CD8-positive, alpha-beta memory T cell (primary cell): ENCODE measurements at regions not wholly inside any gene's neighbourhood (a gene's known extent, or its start where the extent isn't known, plus 50 kb on each side); places are given as distances from the start of the nearest gene placed in this dataset.
A peak's percentile ranks its signal among the peaks of the same experiment; 100 is the strongest.
"Not testable (repeated sequence)": the region's sequence is repeated elsewhere in the genome, so short reads cannot be mapped to it uniquely, and the experiment has no call there.

ENCODE experiments used
- CTCF ChIA-PET: fragments of 350-600 bp; sonication (Branson Sonifier 250); formaldehyde crosslinking; loops from one replicate; lab custom pipeline; 2021; ENCODE audit warnings: antibody characterized with exemption; lab: Charles Lee
- POLR2A ChIA-PET: fragments of 350-600 bp; sonication (Branson Sonifier 250); formaldehyde crosslinking; loops from one replicate; lab custom pipeline; 2021; ENCODE audit warnings: antibody characterized with exemption; lab: Charles Lee
- DNase-seq, 5 donors: peaks; one replicate each; pipeline versions ENCODE4 v3.0.0 to v3.0.0-alpha.2; 2020 to 2022; ENCODE audit warnings: mixed read lengths in 1 of 5
- H3K27ac ChIP-seq: one replicate; pipeline ENCODE4 v1.7.0; 2013; ENCODE audit warnings: low read depth, mild to moderate bottlenecking, low read length, moderate library complexity
- H3K27me3 ChIP-seq: 2 replicates; pipeline ENCODE4 v1.7.0; 2013; ENCODE audit warnings: low read length, mild to moderate bottlenecking; ENCODE audit not compliant: insufficient read depth, poor library complexity, severe bottlenecking
- H3K36me3 ChIP-seq: 2 replicates; pipeline ENCODE4 v1.7.0; 2013; ENCODE audit warnings: mild to moderate bottlenecking, low read length, moderate library complexity; ENCODE audit not compliant: insufficient read depth
- H3K4me1 ChIP-seq: 2 replicates; pipeline ENCODE4 v1.7.0; 2013; ENCODE audit warnings: mild to moderate bottlenecking, low read length, moderate library complexity; ENCODE audit not compliant: insufficient read depth
- H3K4me3 ChIP-seq: 2 replicates; pipeline ENCODE4 v1.7.0; 2013; ENCODE audit warnings: mild to moderate bottlenecking, low read length
- H3K9me3 ChIP-seq: 2 replicates; pipeline ENCODE4 v1.7.0; 2013; ENCODE audit warnings: mild to moderate bottlenecking, low read length
- H3K27ac Mint-ChIP-seq, 8 donors: one replicate each; pipeline ENCODE4 v1.8.0; 2020 to 2021; ENCODE audit warnings: mixed read lengths in 8 of 8, mild to moderate bottlenecking in 6 of 8, inconsistent platforms in 3 of 8, moderate library complexity in 3 of 8
- H3K27me3 Mint-ChIP-seq, 2 donors: one replicate each; pipeline ENCODE4 v1.8.0; 2020 to 2021; ENCODE audit warnings: mixed read lengths in 2 of 2, mild to moderate bottlenecking in 1 of 2, moderate library complexity in 1 of 2
- H3K36me3 Mint-ChIP-seq, 3 donors: one replicate each; pipeline ENCODE4 v1.8.0; 2020 to 2021; ENCODE audit warnings: mixed read lengths in 3 of 3, inconsistent platforms in 1 of 3, mild to moderate bottlenecking in 1 of 3
- H3K4me1 Mint-ChIP-seq, 3 donors: one replicate each; pipeline ENCODE4 v1.8.0; 2020 to 2021; ENCODE audit warnings: mixed read lengths in 3 of 3, inconsistent platforms in 1 of 3, mild to moderate bottlenecking in 1 of 3
- H3K4me3 Mint-ChIP-seq, 7 donors: one replicate each; pipeline ENCODE4 v1.8.0; 2020 to 2021; ENCODE audit warnings: mixed read lengths in 7 of 7, mild to moderate bottlenecking in 6 of 7, moderate library complexity in 4 of 7, inconsistent platforms in 2 of 7
- H3K9me3 Mint-ChIP-seq, 5 donors: one replicate each; pipeline ENCODE4 v1.8.0; 2020 to 2022; ENCODE audit warnings: mixed read lengths in 5 of 5, mild to moderate bottlenecking in 3 of 5, moderate library complexity in 2 of 5, inconsistent platforms in 1 of 5

DNA sequence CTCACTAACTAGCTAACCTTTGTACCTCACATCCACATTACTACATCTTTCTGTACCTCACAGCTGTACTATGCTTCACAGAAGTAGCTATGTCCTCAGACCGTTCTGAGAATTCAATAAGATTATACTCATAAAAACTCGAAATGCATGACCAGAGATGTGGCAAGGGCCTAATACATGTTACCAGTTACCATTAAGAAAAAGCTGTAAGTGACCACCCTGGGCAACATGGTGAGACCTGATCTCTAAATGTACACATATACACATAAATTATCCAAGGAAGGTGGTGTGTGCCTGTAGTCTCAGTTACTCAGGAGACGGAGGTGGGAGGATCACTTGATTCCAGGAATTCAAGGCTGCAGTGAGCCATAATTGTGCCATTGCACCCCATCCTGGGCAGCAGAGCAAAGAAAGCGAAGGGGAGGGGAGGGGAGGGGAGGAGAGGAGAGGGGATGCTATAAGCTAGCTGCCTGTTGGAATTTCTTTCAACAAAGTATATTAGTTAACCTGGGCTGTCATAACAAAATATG is 482.6 kb upstream of the ZNF717 start:
- Histone ChIP-seq H3K4me3 (no peak overlapping the region), H3K4me1 (no peaks in the 10 kb centered on the region), H3K36me3 (no peaks in the 10 kb centered on the region), H3K27me3 (no peaks in the 10 kb centered on the region), H3K27ac (no peak overlapping the region), H3K9me3 (no peaks in the 10 kb centered on the region)
- H3K36me3 Mint-ChIP-seq: no peaks in the 10 kb centered on the region
- H3K27ac Mint-ChIP-seq: no peak overlapping the region
- no peak overlapping the region for H3K4me3 Mint-ChIP-seq
- CTCF ChIA-PET: no interaction called here
- no peaks in the 10 kb centered on the region for H3K4me1 Mint-ChIP-seq
- peaks cover 0 to 44% (median 6%) of the 10 kb centered on the region in 5 donors for H3K9me3 Mint-ChIP-seq
- no peaks in the 10 kb centered on the region for H3K27me3 Mint-ChIP-seq
- POLR2A ChIA-PET: no interaction called here
- DNase-seq: no peak

DNA sequence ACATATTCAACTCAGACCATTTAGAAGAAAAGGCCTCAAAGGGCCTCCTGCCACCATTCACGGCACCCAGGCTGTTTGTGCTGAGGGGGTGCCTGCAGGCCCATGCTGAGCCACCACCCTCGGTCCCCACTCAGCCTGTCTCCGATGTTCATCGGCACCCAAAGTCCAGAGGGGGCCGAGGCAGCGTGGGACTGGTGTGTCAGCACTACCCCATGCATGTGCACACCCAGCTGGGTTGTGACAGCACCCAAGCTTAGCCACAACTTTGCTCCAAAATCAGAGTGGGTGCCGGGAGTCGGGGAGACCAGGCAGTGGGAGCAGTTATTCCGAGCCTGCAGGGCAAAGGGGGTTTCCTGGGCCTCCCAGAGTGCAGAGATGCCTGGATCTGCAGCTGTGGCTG is 508.5 kb upstream of the ZNF717 start:
- no peaks in the 10 kb centered on the region for H3K36me3 Mint-ChIP-seq
- peak in 1 of 5 donors; percentile 45 for DNase-seq
- Histone ChIP-seq H3K4me1 (no peaks in the 10 kb centered on the region), H3K27me3 (no peaks in the 10 kb centered on the region), H3K4me3 (no peak overlapping the region), H3K9me3 (no peaks in the 10 kb centered on the region), H3K36me3 (no peaks in the 10 kb centered on the region), H3K27ac (no peak overlapping the region)
- H3K27me3 Mint-ChIP-seq: no peaks in the 10 kb centered on the region
- CTCF ChIA-PET: no interaction called here
- H3K4me3 Mint-ChIP-seq: no peak overlapping the region
- no peak overlapping the region for H3K27ac Mint-ChIP-seq
- peaks cover 8 to 27% (median 22%) of the 10 kb centered on the region in 5 donors for H3K9me3 Mint-ChIP-seq
- POLR2A ChIA-PET: no interaction called here
- no peaks in the 10 kb centered on the region for H3K4me1 Mint-ChIP-seq

DNA sequence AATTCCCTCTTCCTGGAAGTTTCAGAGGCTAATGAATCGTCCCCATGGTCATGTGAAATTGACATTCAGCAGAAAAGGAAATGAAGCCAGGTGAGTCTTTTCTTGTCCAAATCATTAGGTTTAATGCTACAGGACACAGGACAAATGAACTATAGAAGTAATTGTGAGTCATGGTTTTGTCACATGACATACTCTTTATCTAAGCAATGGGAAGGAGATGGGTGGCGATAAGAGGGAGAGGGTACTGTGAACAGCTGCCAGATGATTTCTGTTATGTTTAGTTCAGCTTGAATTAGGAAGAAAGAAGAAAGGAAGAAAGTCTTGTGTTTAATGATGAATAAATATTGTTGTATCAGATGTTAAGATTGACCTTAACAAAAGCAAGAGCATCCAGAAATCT is 515.4 kb upstream of the ZNF717 start:
- Histone ChIP-seq H3K27ac (no peak overlapping the region), H3K4me3 (no peak overlapping the region), H3K4me1 (no peaks in the 10 kb centered on the region), H3K27me3 (no peaks in the 10 kb centered on the region), H3K36me3 (no peaks in the 10 kb centered on the region), H3K9me3 (no peaks in the 10 kb centered on the region)
- ChIA-PET CTCF (no interaction called here), POLR2A (no interaction called here)
- Mint-ChIP-seq H3K9me3 (peaks cover 5 to 19% (median 16%) of the 10 kb centered on the region in 5 donors), H3K36me3 (no peaks in the 10 kb centered on the region), H3K4me1 (no peaks in the 10 kb centered on the region), H3K4me3 (no peak overlapping the region), H3K27ac (no peak overlapping the region), H3K27me3 (no peaks in the 10 kb centered on the region)
- DNase-seq: no peak

DNA sequence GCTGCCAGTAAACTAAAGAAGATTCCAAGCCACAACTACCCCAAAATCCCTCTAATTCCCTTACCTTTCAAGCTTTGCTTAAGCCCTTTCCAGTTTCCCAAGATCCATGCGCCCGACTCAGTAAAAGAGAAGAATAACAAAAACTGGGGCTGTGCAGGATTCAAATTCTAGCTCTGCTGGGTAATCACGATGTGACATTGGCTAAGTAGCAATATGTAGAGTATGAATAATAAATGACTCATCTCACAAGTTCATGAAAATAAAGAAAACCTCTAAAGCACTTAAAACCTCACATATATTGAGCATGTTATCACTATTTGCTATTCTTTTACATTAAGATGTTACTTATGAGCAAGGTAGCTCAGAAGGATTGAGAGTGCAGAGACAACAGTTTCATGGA is 522.2 kb upstream of the ZNF717 start:
- no peaks in the 10 kb centered on the region for H3K27me3 ChIP-seq
- ChIA-PET CTCF (no interaction called here), POLR2A (no interaction called here)
- H3K4me1 ChIP-seq: no peaks in the 10 kb centered on the region
- H3K9me3 ChIP-seq: no peaks in the 10 kb centered on the region
- no peak for DNase-seq
- no peak overlapping the region for H3K4me3 ChIP-seq
- H3K4me3 Mint-ChIP-seq: no peak overlapping the region
- no peaks in the 10 kb centered on the region for H3K27me3 Mint-ChIP-seq
- no peak overlapping the region for H3K27ac Mint-ChIP-seq
- no peaks in the 10 kb centered on the region for H3K36me3 ChIP-seq
- no peaks in the 10 kb centered on the region for H3K4me1 Mint-ChIP-seq
- no peaks in the 10 kb centered on the region for H3K36me3 Mint-ChIP-seq
- H3K27ac ChIP-seq: no peak overlapping the region
- H3K9me3 Mint-ChIP-seq: peaks cover 11 to 33% (median 19%) of the 10 kb centered on the region in 5 donors

DNA sequence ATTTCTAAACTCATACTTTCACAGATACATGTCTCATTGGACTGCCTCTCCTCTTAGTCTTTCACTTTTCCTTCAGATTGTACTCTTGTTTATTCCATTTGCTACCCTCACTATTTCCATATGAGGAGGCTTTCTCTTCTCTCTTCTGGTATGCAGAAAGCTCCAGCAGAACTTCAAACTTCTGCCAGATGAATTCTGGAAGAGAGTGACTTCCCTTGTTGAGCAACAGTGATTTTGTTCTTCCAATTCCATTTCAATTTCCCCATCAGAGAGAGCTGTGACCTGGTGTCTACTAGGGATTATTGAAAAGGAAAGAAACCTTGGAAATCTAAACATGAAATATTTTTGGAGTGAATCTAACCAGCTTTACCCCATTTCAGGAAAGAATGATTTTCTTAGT is 523.2 kb upstream of the ZNF717 start:
- DNase-seq: no peak
- no peaks in the 10 kb centered on the region for H3K27me3 ChIP-seq
- no peak overlapping the region for H3K27ac ChIP-seq
- no peaks in the 10 kb centered on the region for H3K36me3 Mint-ChIP-seq
- no peaks in the 10 kb centered on the region for H3K4me1 Mint-ChIP-seq
- peaks cover 11 to 34% (median 19%) of the 10 kb centered on the region in 5 donors for H3K9me3 Mint-ChIP-seq
- H3K27ac Mint-ChIP-seq: no peak overlapping the region
- ChIA-PET CTCF (no interaction called here), POLR2A (no interaction called here)
- no peaks in the 10 kb centered on the region for H3K36me3 ChIP-seq
- H3K4me3 Mint-ChIP-seq: no peak overlapping the region
- H3K4me1 ChIP-seq: no peaks in the 10 kb centered on the region
- H3K4me3 ChIP-seq: no peak overlapping the region
- no peaks in the 10 kb centered on the region for H3K9me3 ChIP-seq
- no peaks in the 10 kb centered on the region for H3K27me3 Mint-ChIP-seq

DNA sequence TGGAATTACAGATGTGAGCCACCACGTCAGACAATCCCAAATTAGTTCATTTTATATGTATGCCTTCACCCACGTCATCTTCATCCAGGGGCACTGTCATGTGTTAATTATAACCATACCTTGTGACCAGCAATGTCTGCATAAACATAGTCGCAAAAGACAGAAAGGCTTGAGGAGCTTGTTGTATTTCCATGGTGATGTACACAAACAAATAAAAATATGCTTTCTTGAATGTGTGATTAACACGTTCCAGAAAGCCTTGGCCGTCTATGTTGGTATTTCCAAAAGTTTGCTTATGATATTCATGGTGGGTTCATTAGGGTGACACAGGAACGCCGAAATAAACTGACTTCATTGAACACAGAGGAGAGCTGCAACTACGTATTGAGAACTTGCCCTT is 524.7 kb upstream of the ZNF717 start:
- no peak for DNase-seq
- POLR2A ChIA-PET: no interaction called here
- H3K36me3 ChIP-seq: no peaks in the 10 kb centered on the region
- no peak overlapping the region for H3K27ac Mint-ChIP-seq
- no peaks in the 10 kb centered on the region for H3K4me1 Mint-ChIP-seq
- H3K4me1 ChIP-seq: no peaks in the 10 kb centered on the region
- H3K27me3 ChIP-seq: no peaks in the 10 kb centered on the region
- H3K27ac ChIP-seq: no peak overlapping the region
- H3K4me3 Mint-ChIP-seq: no peak overlapping the region
- no peaks in the 10 kb centered on the region for H3K27me3 Mint-ChIP-seq
- H3K9me3 ChIP-seq: no peaks in the 10 kb centered on the region
- H3K9me3 Mint-ChIP-seq: peaks cover 11 to 34% (median 17%) of the 10 kb centered on the region in 5 donors
- H3K4me3 ChIP-seq: no peak overlapping the region
- no peaks in the 10 kb centered on the region for H3K36me3 Mint-ChIP-seq
- CTCF ChIA-PET: no interaction called here

DNA sequence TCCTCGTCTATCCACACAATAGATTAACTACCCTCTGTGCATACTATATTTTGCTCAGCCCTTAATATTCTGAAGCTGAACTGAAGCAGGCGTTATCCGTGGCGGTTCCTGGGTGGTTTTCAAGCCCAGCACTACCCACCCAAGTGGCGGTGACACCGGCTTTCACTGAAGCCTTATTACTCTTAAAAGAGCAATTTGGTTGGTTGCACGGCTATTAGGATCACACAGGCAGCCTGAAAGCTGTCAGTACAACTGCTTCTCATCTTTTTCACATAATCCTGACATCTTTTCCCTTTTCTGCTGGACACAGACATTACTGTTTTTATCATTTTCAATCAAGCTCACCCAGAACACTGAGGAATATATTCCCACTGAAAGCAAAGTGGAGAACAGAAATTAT is 525.3 kb upstream of the ZNF717 start:
- Histone ChIP-seq H3K36me3 (no peaks in the 10 kb centered on the region), H3K27me3 (no peaks in the 10 kb centered on the region), H3K4me3 (no peak overlapping the region), H3K27ac (no peak overlapping the region), H3K4me1 (no peaks in the 10 kb centered on the region), H3K9me3 (no peaks in the 10 kb centered on the region)
- Mint-ChIP-seq H3K9me3 (peaks cover 11 to 37% (median 19%) of the 10 kb centered on the region in 5 donors), H3K36me3 (no peaks in the 10 kb centered on the region), H3K4me3 (no peak overlapping the region), H3K27ac (no peak overlapping the region), H3K27me3 (no peaks in the 10 kb centered on the region), H3K4me1 (no peaks in the 10 kb centered on the region)
- DNase-seq: no peak
- ChIA-PET CTCF (no interaction called here), POLR2A (no interaction called here)

DNA sequence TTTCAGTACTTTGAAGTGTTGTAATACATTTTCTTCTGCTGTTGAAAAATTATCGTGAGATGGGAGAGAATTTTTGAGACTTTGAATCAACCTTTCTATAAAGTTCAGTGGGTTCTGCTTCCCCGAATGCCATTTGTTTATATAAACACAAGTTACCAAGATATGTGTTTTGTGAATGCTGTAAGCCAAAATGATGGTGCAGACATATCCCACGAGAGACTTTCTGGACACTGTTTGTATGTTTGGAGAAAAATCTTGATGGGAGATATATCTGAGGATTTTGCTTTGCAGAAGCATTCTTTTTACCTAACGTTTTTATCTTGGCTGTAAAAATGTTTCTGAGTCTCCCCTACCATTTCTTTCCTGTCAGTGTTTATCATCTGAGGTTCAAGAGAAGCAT is 526.6 kb upstream of the ZNF717 start:
- Mint-ChIP-seq H3K4me1 (no peaks in the 10 kb centered on the region), H3K4me3 (no peak overlapping the region), H3K27ac (no peak overlapping the region), H3K36me3 (no peaks in the 10 kb centered on the region), H3K27me3 (no peaks in the 10 kb centered on the region), H3K9me3 (peaks cover 11 to 44% (median 17%) of the 10 kb centered on the region in 5 donors)
- DNase-seq: no peak
- ChIA-PET CTCF (no interaction called here), POLR2A (no interaction called here)
- Histone ChIP-seq H3K9me3 (no peaks in the 10 kb centered on the region), H3K4me1 (no peaks in the 10 kb centered on the region), H3K4me3 (no peak overlapping the region), H3K27ac (no peak overlapping the region), H3K27me3 (no peaks in the 10 kb centered on the region), H3K36me3 (no peaks in the 10 kb centered on the region)

DNA sequence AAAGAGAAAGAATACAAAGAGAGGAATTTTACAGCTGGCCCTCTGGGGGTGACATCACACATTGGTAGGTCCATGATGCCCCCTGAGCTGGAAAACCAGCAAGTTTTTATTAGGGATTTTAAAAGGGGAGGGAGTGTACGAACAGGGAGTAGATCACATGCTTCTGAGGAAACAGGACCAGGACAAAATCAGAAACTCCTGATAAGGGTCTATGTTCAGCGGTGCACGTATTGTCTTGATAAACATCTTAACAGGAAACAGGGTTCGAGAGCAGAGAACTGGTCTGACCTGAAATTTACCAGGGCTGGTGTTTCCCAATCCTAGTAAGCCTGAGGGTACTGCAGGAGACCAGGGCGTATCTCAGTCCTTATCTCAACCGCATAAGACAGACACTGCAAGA is 530.6 kb upstream of the ZNF717 start:
- DNase-seq, H3K27me3 ChIP-seq, H3K4me1 ChIP-seq, H3K36me3 Mint-ChIP-seq, H3K36me3 ChIP-seq, CTCF ChIA-PET, H3K9me3 ChIP-seq, H3K27me3 Mint-ChIP-seq, H3K4me3 Mint-ChIP-seq, POLR2A ChIA-PET, H3K4me3 ChIP-seq, H3K27ac ChIP-seq, H3K4me1 Mint-ChIP-seq, H3K27ac Mint-ChIP-seq: not testable (repeated sequence)
- peaks cover 5 to 36% (median 10%) of the 10 kb centered on the region in 5 donors for H3K9me3 Mint-ChIP-seq
